HCT116 (cell line): ENCODE measurements at regions not wholly inside any gene's neighbourhood (a gene's known extent, or its start where the extent isn't known, plus 50 kb on each side); places are given as distances from the start of the nearest gene placed in this dataset.

Source experiments
- ATAC-seq: fragments of 200-7000 bp; cut with Tn5 transposase; 2 replicates; pipeline ENCODE4 v1.9.1; 2020; ENCODE audit warnings: mild to moderate bottlenecking, moderate library complexity
- BruUV-seq: library from RNA; stranded (reverse); fragments of 400-500 nt; replicated peaks from 2 replicates; lab custom pipeline; 2021; lab: Mats Ljungman, UMichigan
- CTCF ChIA-PET: fragments of 300-600 bp; sonication (Branson Sonifier 250); formaldehyde crosslinking; loops from one replicate; lab custom pipeline; 2021; ENCODE audit warnings: antibody characterized with exemption; lab: Charles Lee
- POLR2A ChIA-PET: fragments of 300-600, 350-600 bp; sonication (Branson Sonifier 250); formaldehyde crosslinking; loops from one replicate; lab custom pipeline; 2021; ENCODE audit warnings: antibody characterized with exemption; lab: Charles Lee
- RAD21 ChIA-PET, 2 experiments: fragments of 300-600 bp; sonication (Branson Sonifier 250); formaldehyde crosslinking; loops; one replicate each; lab custom pipeline; 2023; ENCODE audit warnings: low total read pairs in 2 of 2; ENCODE audit not compliant: uncharacterized antibody in 2 of 2, unreplicated experiment in 2 of 2, low non-redundant PET in 1 of 2; lab: Charles Lee
- DNase-seq: peaks from one replicate; pipeline ENCODE4 v3.0.0-alpha.2; 2010; ENCODE audit warnings: low read depth, low spot score
- H2AFZ ChIP-seq: fragments of 200-600 bp; shearing (Covaris generic), sonication (generic); 2 replicates; pipeline ENCODE4 v1.6.1; 2017; ENCODE audit warnings: low read depth, mixed run types, mixed read lengths, antibody characterized with exemption, low read length; ENCODE audit not compliant: poor library complexity, severe bottlenecking
- H3K27ac ChIP-seq: 2 replicates; pipeline ENCODE4 v1.5.1; 2012; ENCODE audit warnings: low read depth, low read length
- H3K27me3 ChIP-seq: fragments of 200-600 bp; sonication (generic); 2 replicates; pipeline ENCODE4 v1.6.1; 2016; ENCODE audit warnings: mixed run types, low read length, mixed read lengths; ENCODE audit not compliant: insufficient read depth
- H3K36me3 ChIP-seq, 2 experiments: fragments of 200-500 bp in 1 of 2; fragments of 200-600 bp in 1 of 2; sonication (Bioruptor generic) in 1 of 2; sonication (generic) in 1 of 2; 2 replicates each; pipeline versions ENCODE4 v1.5.1 to v1.6.1; 2014 to 2016; ENCODE audit warnings: low read length in 2 of 2, inconsistent platforms in 1 of 2, mixed read lengths in 1 of 2, mixed run types in 1 of 2; ENCODE audit not compliant: insufficient read depth in 2 of 2, control insufficient read depth in 1 of 2
- H3K4me1 ChIP-seq, 2 experiments: fragments of 200-600 bp in 1 of 2; sonication (generic) in 1 of 2; 2 replicates each; pipeline versions ENCODE4 v1.5.1 to v1.6.1; 2012 to 2017; ENCODE audit warnings: low read length in 2 of 2, inconsistent platforms in 1 of 2, mild to moderate bottlenecking in 1 of 2, mixed read lengths in 1 of 2, mixed run types in 1 of 2, moderate library complexity in 1 of 2; ENCODE audit not compliant: insufficient read depth in 2 of 2, control insufficient read depth in 1 of 2
- H3K4me2 ChIP-seq: fragments of 200-600 bp; sonication (generic); 2 replicates; pipeline ENCODE4 v1.6.1; 2017; ENCODE audit warnings: mixed run types, low read length, mixed read lengths
- H3K4me3 ChIP-seq, 2 experiments: fragments of 200-600 bp in 1 of 2; sonication (generic) in 1 of 2; replicated peaks in 1 of 2; 2 replicates each; pipeline ENCODE4 v1.5.1; 2011 to 2016; ENCODE audit warnings: low read length in 2 of 2, control low read depth in 1 of 2, low read depth in 1 of 2, mild to moderate bottlenecking in 1 of 2, mixed read lengths in 1 of 2, mixed run types in 1 of 2
- H3K79me2 ChIP-seq: fragments of 200-600 bp; sonication (generic); 2 replicates; pipeline ENCODE4 v1.6.1; 2017; ENCODE audit warnings: mild to moderate bottlenecking, mixed run types, low read length, moderate library complexity, mixed read lengths; ENCODE audit not compliant: insufficient read depth
- H3K9ac ChIP-seq: fragments of 200-600 bp; sonication (generic); 2 replicates; pipeline ENCODE4 v1.6.1; 2016; ENCODE audit warnings: low read length, mixed read lengths
- H3K9me2 ChIP-seq: fragments of 200-600 bp; sonication (generic), shearing (Covaris generic); 2 replicates; pipeline ENCODE4 v1.6.1; 2017; ENCODE audit warnings: mixed run types, mild to moderate bottlenecking, moderate library complexity; ENCODE audit not compliant: insufficient read depth
- H3K9me3 ChIP-seq, 2 experiments: fragments of 200-500 bp in 1 of 2; fragments of 200-600 bp in 1 of 2; sonication (Bioruptor generic) in 1 of 2; sonication (generic) in 1 of 2; 2 replicates each; pipeline ENCODE4 v1.6.1; 2014 to 2017; ENCODE audit warnings: low read length in 2 of 2, mixed read lengths in 2 of 2, inconsistent platforms in 1 of 2, low read depth in 1 of 2, mild to moderate bottlenecking in 1 of 2, mixed run types in 1 of 2, moderate library complexity in 1 of 2; ENCODE audit not compliant: control insufficient read depth in 1 of 2, insufficient read depth in 1 of 2
- H4K20me1 ChIP-seq: fragments of 200-600 bp; sonication (generic), shearing (Covaris generic); 2 replicates; pipeline ENCODE4 v1.6.1; 2017; ENCODE audit warnings: mixed run types, mild to moderate bottlenecking, moderate library complexity; ENCODE audit not compliant: insufficient read depth
- CEBPB ChIP-seq: IDR thresholded peaks from 2 replicates; pipeline ENCODE4 v1.6.1; 2012; ENCODE audit warnings: low read depth
- EGR1 ChIP-seq: IDR thresholded peaks from 2 replicates; pipeline ENCODE4 v1.6.1; 2012; ENCODE audit warnings: low read depth
- ELF1 ChIP-seq: IDR thresholded peaks from 2 replicates; pipeline ENCODE4 v1.6.1; 2012; ENCODE audit warnings: low read depth, borderline replicate concordance
- EZH2phosphoT487 ChIP-seq: fragments of 200-600 bp; IDR thresholded peaks from 2 replicates; pipeline ENCODE4 v1.6.1; 2018; ENCODE audit warnings: antibody characterized with exemption, borderline replicate concordance
- FOSL1 ChIP-seq: IDR thresholded peaks from 2 replicates; pipeline ENCODE4 v1.6.1; 2012; ENCODE audit warnings: low read depth
- POLR2A ChIP-seq: IDR thresholded peaks from 2 replicates; pipeline ENCODE4 v1.7.0; 2011; ENCODE audit warnings: borderline replicate concordance; ENCODE audit not compliant: insufficient read depth, insufficient read length; ENCODE audit errors: extremely low read depth
- RAD21 ChIP-seq: IDR thresholded peaks from 2 replicates; pipeline ENCODE4 v1.6.1; 2012; ENCODE audit warnings: low read depth, mild to moderate bottlenecking
- SIN3A ChIP-seq: IDR thresholded peaks from 2 replicates; pipeline ENCODE4 v1.6.1; 2012; ENCODE audit warnings: low read depth
- ZFX ChIP-seq: fragments of 450-650 bp; IDR thresholded peaks from 2 replicates; pipeline ENCODE4 v1.6.1; 2017
- ZNF274 ChIP-seq: fragments of 200-500 bp; sonication (Bioruptor generic); IDR thresholded peaks from 2 replicates; pipeline ENCODE4 v1.6.1; 2014; ENCODE audit warnings: mild to moderate bottlenecking, low read depth, low read length, inconsistent platforms
- intact Hi-C: fragments of 100-400 bp; cut with micrococcal nuclease; formaldehyde crosslinking; loops from 2 replicates; pipeline ENCODE4 v1.10.0; 2022
- TF ChIP-seq, protein P1 (sequence below), 3 experiments: fragments of 200-600 bp in 1 of 3; sonication (generic) in 1 of 3; IDR thresholded peaks in 2 of 3; conservative IDR thresholded peaks in 1 of 3; 2 replicates each; pipeline ENCODE4 v1.5.1; 2012 to 2017; ENCODE audit warnings: low read depth in 2 of 3, low read length in 2 of 3, antibody characterized with exemption in 1 of 3, borderline replicate concordance in 1 of 3, control low read depth in 1 of 3, mild to moderate bottlenecking in 1 of 3, mixed read lengths in 1 of 3, mixed run types in 1 of 3, moderate library complexity in 1 of 3; ENCODE audit not compliant: insufficient read depth in 1 of 3
- TF ChIP-seq, protein P2 (sequence below): IDR thresholded peaks from 2 replicates; pipeline ENCODE4 v1.6.1; 2012; ENCODE audit warnings: low read depth

DNA sequence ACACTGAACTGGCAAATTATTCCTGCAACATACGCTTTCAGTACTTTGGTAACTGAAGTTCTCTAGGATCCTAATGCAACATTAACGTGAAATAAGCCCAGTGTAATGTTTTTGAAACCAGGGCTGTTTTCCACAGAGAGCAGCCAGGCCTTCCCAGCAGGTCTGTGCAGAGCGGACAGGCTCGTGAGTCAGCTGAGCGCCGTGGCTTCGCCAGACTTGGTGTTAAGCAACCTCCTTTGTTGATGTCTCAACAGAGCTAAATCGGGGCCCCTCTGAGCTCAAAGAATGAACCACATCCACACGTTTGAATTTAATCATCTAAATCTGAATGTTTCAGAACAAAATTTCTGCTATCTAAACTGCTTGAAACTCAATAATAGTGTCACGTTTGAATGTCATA lies 181.8 kb upstream of the FMN2 start:
- peaks cover 4 to 12% of the 10 kb centered on the region in 2 experiments; a peak in 3 of 4 replicates for H3K9me3 ChIP-seq
- no peaks in the 10 kb centered on the region for H3K79me2 ChIP-seq
- H3K9ac ChIP-seq = no peak overlapping the region
- H3K27me3 ChIP-seq = no peaks in the 10 kb centered on the region
- DNase-seq = no peak
- H3K9me2 ChIP-seq = no peaks in the 10 kb centered on the region
- CTCF ChIA-PET = no interaction called here
- H4K20me1 ChIP-seq = no peaks in the 10 kb centered on the region
- POLR2A ChIA-PET = no interaction called here
- intact Hi-C loops = no loop called here
- no peaks in the 10 kb centered on the region for H3K36me3 ChIP-seq
- TF ChIP-seq ELF1 = no peak
- no peak for TF ChIP-seq CEBPB
- TF ChIP-seq ZFX = no peak
- no peak for TF ChIP-seq RAD21
- no peak for TF ChIP-seq EZH2phosphoT487
- no peak for TF ChIP-seq SIN3A
- TF ChIP-seq FOSL1 = no peak
- TF ChIP-seq, protein P1, sequence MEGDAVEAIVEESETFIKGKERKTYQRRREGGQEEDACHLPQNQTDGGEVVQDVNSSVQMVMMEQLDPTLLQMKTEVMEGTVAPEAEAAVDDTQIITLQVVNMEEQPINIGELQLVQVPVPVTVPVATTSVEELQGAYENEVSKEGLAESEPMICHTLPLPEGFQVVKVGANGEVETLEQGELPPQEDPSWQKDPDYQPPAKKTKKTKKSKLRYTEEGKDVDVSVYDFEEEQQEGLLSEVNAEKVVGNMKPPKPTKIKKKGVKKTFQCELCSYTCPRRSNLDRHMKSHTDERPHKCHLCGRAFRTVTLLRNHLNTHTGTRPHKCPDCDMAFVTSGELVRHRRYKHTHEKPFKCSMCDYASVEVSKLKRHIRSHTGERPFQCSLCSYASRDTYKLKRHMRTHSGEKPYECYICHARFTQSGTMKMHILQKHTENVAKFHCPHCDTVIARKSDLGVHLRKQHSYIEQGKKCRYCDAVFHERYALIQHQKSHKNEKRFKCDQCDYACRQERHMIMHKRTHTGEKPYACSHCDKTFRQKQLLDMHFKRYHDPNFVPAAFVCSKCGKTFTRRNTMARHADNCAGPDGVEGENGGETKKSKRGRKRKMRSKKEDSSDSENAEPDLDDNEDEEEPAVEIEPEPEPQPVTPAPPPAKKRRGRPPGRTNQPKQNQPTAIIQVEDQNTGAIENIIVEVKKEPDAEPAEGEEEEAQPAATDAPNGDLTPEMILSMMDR (IDR thresholded peaks at IDR 0.05 in 2 of 3, conservative IDR thresholded peaks at IDR 0.05 in 1 of 3; ENCODE audit: borderline replicate concordance in 1 of 3, insufficient read depth in 1 of 3, low read depth in 2 of 3, low read length in 2 of 3) = no peak
- no peak for TF ChIP-seq EGR1
- no peak for TF ChIP-seq ZNF274
- TF ChIP-seq, protein P2, sequence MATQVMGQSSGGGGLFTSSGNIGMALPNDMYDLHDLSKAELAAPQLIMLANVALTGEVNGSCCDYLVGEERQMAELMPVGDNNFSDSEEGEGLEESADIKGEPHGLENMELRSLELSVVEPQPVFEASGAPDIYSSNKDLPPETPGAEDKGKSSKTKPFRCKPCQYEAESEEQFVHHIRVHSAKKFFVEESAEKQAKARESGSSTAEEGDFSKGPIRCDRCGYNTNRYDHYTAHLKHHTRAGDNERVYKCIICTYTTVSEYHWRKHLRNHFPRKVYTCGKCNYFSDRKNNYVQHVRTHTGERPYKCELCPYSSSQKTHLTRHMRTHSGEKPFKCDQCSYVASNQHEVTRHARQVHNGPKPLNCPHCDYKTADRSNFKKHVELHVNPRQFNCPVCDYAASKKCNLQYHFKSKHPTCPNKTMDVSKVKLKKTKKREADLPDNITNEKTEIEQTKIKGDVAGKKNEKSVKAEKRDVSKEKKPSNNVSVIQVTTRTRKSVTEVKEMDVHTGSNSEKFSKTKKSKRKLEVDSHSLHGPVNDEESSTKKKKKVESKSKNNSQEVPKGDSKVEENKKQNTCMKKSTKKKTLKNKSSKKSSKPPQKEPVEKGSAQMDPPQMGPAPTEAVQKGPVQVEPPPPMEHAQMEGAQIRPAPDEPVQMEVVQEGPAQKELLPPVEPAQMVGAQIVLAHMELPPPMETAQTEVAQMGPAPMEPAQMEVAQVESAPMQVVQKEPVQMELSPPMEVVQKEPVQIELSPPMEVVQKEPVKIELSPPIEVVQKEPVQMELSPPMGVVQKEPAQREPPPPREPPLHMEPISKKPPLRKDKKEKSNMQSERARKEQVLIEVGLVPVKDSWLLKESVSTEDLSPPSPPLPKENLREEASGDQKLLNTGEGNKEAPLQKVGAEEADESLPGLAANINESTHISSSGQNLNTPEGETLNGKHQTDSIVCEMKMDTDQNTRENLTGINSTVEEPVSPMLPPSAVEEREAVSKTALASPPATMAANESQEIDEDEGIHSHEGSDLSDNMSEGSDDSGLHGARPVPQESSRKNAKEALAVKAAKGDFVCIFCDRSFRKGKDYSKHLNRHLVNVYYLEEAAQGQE = no peak
- no peak for TF ChIP-seq POLR2A
- TF ChIP-seq, all 23 proteins: peak for 0
- no peak overlapping the region for H2AFZ ChIP-seq
- H3K4me1 ChIP-seq = no peaks in the 10 kb centered on the region
- no peak for ATAC-seq
- no TSS peak for BruUV-seq
- RAD21 ChIA-PET = no interaction called here
- no peak overlapping the region for H3K4me3 ChIP-seq
- no peak overlapping the region for H3K4me2 ChIP-seq
- H3K27ac ChIP-seq = no peak overlapping the region
